Sigmoid colon (tissue), 6 donors: ENCODE measurements at regions not wholly inside any gene's neighbourhood (a gene's known extent, or its start where the extent isn't known, plus 50 kb on each side); places are given as distances from the start of the nearest gene placed in this dataset.

ENCODE experiments used
- DNase-seq: peaks from one replicate; pipeline ENCODE4 v3.0.0-alpha.2; 2019
- H3K27ac ChIP-seq, 4 donors: fragments of 200-600 bp; sonication (generic); one replicate each; pipeline ENCODE4 v1.5.1; 2016 to 2019; ENCODE audit warnings: mild to moderate bottlenecking in 1 of 4
- H3K27me3 ChIP-seq, 3 donors: fragments of 200-600 bp; sonication (generic); one replicate each; pipeline ENCODE4 v1.5.1; 2019; ENCODE audit warnings: mild to moderate bottlenecking in 1 of 3
- H3K36me3 ChIP-seq, 4 donors: fragments of 200-600 bp; sonication (generic); one replicate each; pipeline ENCODE4 v1.5.1; 2016 to 2019
- H3K4me1 ChIP-seq, 4 donors: fragments of 200-600 bp; sonication (generic); one replicate each; pipeline ENCODE4 v1.5.1; 2017 to 2019
- H3K4me3 ChIP-seq, 4 donors: fragments of 200-600 bp; sonication (generic); one replicate each; pipeline ENCODE4 v1.5.1; 2017 to 2019; ENCODE audit warnings: mild to moderate bottlenecking in 2 of 4, moderate library complexity in 1 of 4
- H3K9me3 ChIP-seq, 4 donors: fragments of 200-600 bp in 3 of 4; sonication (generic) in 3 of 4; one replicate each; pipeline versions ENCODE4 v1.5.1 to v1.6.1; 2013 to 2019
- CTCF ChIP-seq, 4 experiments: fragments of 450-650 bp in 3 of 4; fragments of 200-600 bp in 1 of 4; IDR thresholded peaks; one replicate each; pipeline ENCODE4 v1.5.1; 2016 to 2019; ENCODE audit warnings: antibody characterized with exemption in 4 of 4, mild to moderate bottlenecking in 3 of 4, moderate library complexity in 2 of 4
- EP300 ChIP-seq, 4 donors: sonication (generic); formaldehyde crosslinking; IDR thresholded peaks; one replicate each; pipeline ENCODE4 v1.6.1; 2017; ENCODE audit warnings: antibody characterized with exemption in 4 of 4
- POLR2A ChIP-seq, 2 donors: fragments of 450-650 bp; IDR thresholded peaks; one replicate each; pipeline ENCODE4 v1.6.1; 2016; ENCODE audit warnings: antibody characterized with exemption in 2 of 2, mild to moderate bottlenecking in 2 of 2, moderate library complexity in 2 of 2
- POLR2AphosphoS5 ChIP-seq, 4 donors: sonication (generic); formaldehyde crosslinking; IDR thresholded peaks; one replicate each; pipeline ENCODE4 v1.6.1; 2017; ENCODE audit warnings: antibody characterized with exemption in 4 of 4
- WGBS, 2 donors: extraction: QIAGEN DNeasy Blood & Tissue Kit; methylation state at CpG; one replicate each; pipeline ENCODE4 v1.1.7; 2013; 5-methylcytosine and 5-hydroxymethylcytosine counted together
- intact Hi-C: fragments of 100-400 bp; cut with DNase I; formaldehyde crosslinking; loops from one replicate; pipeline ENCODE4 v1.15.1; 2023
- donor health status: healthy with polysubstance abuse.
- donor health status: healthy.

GRCh38 chr13:64446372-64446771 is 2783.8 kb downstream of the PCDH9 start:
- intact Hi-C loops: no loop called here
- no peak for TF ChIP-seq CTCF (IDR thresholded peaks at IDR 0.05)
- no peak for TF ChIP-seq POLR2AphosphoS5 (IDR thresholded peaks at IDR 0.05)
- TF ChIP-seq EP300 (IDR thresholded peaks at IDR 0.05): no peak
- no peak for TF ChIP-seq POLR2A (IDR thresholded peaks at IDR 0.05)

GRCh38 chr13:64441740-64442139 is 2788.4 kb downstream of the PCDH9 start:
- TF ChIP-seq CTCF (IDR thresholded peaks at IDR 0.05) (no peak), POLR2A (IDR thresholded peaks at IDR 0.05) (no peak), POLR2AphosphoS5 (IDR thresholded peaks at IDR 0.05) (no peak), EP300 (IDR thresholded peaks at IDR 0.05) (no peak)
- intact Hi-C loops: no loop called here
- Histone ChIP-seq H3K4me1 (no peaks in the 10 kb centered on the region), H3K36me3 (no peaks in the 10 kb centered on the region), H3K9me3 (no peaks in the 10 kb centered on the region), H3K27ac (no peak overlapping the region), H3K4me3 (no peak overlapping the region), H3K27me3 (no peaks in the 10 kb centered on the region)
- no peak for DNase-seq
- 75 to 85% methylated on average over 1 of the region's 1 CpG for WGBS, 2 donors

More at GRCh38 chr13:64446372-64446771, 2783.8 kb downstream of the PCDH9 start:
- H3K36me3 ChIP-seq: no peaks in the 10 kb centered on the region
- no peak overlapping the region for H3K4me3 ChIP-seq
- DNase-seq: no peak
- H3K27ac ChIP-seq: no peak overlapping the region
- H3K9me3 ChIP-seq: no peaks in the 10 kb centered on the region
- H3K27me3 ChIP-seq: no peaks in the 10 kb centered on the region
- WGBS, 2 donors: 38 to 67% methylated on average over 2 of the region's 2 CpGs
- H3K4me1 ChIP-seq: no peaks in the 10 kb centered on the region

GRCh38 chr13:64438084-64438483 is 2792.1 kb downstream of the PCDH9 start:
- no peak overlapping the region for H3K4me3 ChIP-seq
- TF ChIP-seq EP300 (IDR thresholded peaks at IDR 0.05) (no peak), POLR2A (IDR thresholded peaks at IDR 0.05) (no peak), POLR2AphosphoS5 (IDR thresholded peaks at IDR 0.05) (no peak), CTCF (IDR thresholded peaks at IDR 0.05) (no peak)
- no peaks in the 10 kb centered on the region for H3K4me1 ChIP-seq
- DNase-seq: no peak
- WGBS, 2 donors: 79 to 91% methylated on average over 2 of the region's 2 CpGs
- H3K36me3 ChIP-seq: no peaks in the 10 kb centered on the region
- intact Hi-C loops: no loop called here
- no peaks in the 10 kb centered on the region for H3K27me3 ChIP-seq
- H3K9me3 ChIP-seq: no peaks in the 10 kb centered on the region
- H3K27ac ChIP-seq: no peak overlapping the region

- no peaks in the 10 kb centered on the region for H3K4me1 ChIP-seq
- H3K27me3 ChIP-seq: no peaks in the 10 kb centered on the region
- TF ChIP-seq POLR2AphosphoS5 (IDR thresholded peaks at IDR 0.05) (no peak), POLR2A (IDR thresholded peaks at IDR 0.05) (no peak), EP300 (IDR thresholded peaks at IDR 0.05) (no peak), CTCF (IDR thresholded peaks at IDR 0.05) (no peak)
- WGBS, 2 donors: 94 to 97% methylated on average over 2 of the region's 2 CpGs
- DNase-seq: no peak
- intact Hi-C loops: no loop called here
- no peak overlapping the region for H3K27ac ChIP-seq
- no peaks in the 10 kb centered on the region for H3K36me3 ChIP-seq
- no peak overlapping the region for H3K4me3 ChIP-seq
- no peaks in the 10 kb centered on the region for H3K9me3 ChIP-seq
Measured at GRCh38 chr13:64429691-64430090, 2800.4 kb downstream of the PCDH9 start.

GRCh38 chr13:64428196-64428595 is 2801.9 kb downstream of the PCDH9 start:
- no peak overlapping the region for H3K4me3 ChIP-seq
- no peak for DNase-seq
- H3K27ac ChIP-seq: no peak overlapping the region
- intact Hi-C loops: no loop called here
- no peaks in the 10 kb centered on the region for H3K27me3 ChIP-seq
- H3K36me3 ChIP-seq: no peaks in the 10 kb centered on the region
- TF ChIP-seq CTCF (IDR thresholded peaks at IDR 0.05) (no peak), EP300 (IDR thresholded peaks at IDR 0.05) (no peak), POLR2A (IDR thresholded peaks at IDR 0.05) (no peak), POLR2AphosphoS5 (IDR thresholded peaks at IDR 0.05) (no peak)
- H3K9me3 ChIP-seq: no peaks in the 10 kb centered on the region
- no peaks in the 10 kb centered on the region for H3K4me1 ChIP-seq
